AG09319 (cell line): ENCODE measurements at regions not wholly inside any gene's neighbourhood (a gene's known extent, or its start where the extent isn't known, plus 50 kb on each side); places are given as distances from the start of the nearest gene placed in this dataset.

Experiments
- DNase-seq: peaks from one replicate; pipeline ENCODE4 v3.0.0-alpha.2; 2010; ENCODE audit warnings: low read depth; ENCODE audit errors: extremely low read depth
- TF ChIP-seq, protein P1 (sequence below): IDR thresholded peaks from 2 replicates; pipeline ENCODE4 v1.5.1; 2011; ENCODE audit warnings: low read depth, mild to moderate bottlenecking, inconsistent platforms, low read length, moderate library complexity

DNA sequence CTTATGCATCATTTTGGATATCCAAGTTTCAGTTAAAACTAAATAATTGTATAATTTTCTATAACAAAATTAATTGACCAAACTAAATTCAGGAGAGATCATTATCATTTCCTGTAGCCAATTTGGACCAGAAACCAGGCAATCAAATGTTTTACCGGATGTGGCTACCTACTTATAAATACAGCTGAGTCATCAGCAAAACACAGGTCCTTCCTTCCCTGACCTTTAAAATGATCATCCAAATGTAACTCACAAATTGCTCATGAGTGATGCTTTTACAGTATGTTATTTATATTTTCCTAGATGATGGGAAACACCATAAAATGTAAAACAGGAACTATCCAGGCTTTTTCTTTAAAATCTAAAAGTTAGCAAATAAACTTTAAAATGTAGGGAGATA, 133.7 kb downstream of the CBLN2 start:
- no peak for DNase-seq

DNA sequence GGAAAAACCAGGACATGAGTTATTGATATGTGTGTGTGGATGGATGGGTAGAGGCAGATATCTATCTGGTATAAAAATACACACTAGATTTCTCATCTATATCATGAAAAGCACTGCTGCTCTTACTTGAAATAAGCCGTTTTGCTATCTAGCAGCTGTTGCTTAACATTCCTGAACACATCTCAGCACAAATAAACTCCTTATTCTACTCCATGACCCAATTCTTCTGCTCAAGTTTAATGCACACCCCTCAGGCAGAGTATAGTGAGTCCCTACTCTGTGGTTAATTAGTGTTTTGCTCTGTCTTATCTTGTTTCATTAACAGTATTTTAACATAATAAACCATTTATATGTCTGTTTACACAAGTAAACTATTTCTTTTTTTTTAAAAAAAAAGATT, 134.2 kb downstream of the CBLN2 start:
- TF ChIP-seq, protein P1, sequence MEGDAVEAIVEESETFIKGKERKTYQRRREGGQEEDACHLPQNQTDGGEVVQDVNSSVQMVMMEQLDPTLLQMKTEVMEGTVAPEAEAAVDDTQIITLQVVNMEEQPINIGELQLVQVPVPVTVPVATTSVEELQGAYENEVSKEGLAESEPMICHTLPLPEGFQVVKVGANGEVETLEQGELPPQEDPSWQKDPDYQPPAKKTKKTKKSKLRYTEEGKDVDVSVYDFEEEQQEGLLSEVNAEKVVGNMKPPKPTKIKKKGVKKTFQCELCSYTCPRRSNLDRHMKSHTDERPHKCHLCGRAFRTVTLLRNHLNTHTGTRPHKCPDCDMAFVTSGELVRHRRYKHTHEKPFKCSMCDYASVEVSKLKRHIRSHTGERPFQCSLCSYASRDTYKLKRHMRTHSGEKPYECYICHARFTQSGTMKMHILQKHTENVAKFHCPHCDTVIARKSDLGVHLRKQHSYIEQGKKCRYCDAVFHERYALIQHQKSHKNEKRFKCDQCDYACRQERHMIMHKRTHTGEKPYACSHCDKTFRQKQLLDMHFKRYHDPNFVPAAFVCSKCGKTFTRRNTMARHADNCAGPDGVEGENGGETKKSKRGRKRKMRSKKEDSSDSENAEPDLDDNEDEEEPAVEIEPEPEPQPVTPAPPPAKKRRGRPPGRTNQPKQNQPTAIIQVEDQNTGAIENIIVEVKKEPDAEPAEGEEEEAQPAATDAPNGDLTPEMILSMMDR = no peak
- no peak for DNase-seq

More for the DNA sequence above, 133.7 kb downstream of the CBLN2 start:
- TF ChIP-seq, protein P1 = no peak

DNA sequence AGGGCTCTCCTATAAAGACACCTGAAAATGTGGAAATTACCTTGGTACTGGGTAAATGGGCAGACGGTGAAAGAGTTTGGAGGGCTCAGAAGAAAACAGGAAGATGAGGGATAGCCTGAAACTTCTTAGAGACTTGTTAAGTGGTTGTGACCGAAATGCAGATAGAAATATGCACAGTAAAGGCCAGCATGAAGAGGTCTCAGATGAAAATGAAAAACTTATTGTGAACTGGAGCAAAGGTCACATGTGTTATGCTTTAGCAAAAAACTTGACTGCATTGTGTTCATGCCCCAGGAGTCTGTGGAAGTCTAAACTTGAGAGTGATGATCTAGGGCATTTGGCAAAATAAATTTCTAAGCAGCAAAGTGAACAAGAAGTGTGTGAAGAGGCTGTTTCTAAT, 137.1 kb downstream of the CBLN2 start:
- TF ChIP-seq, protein P1 = no peak
- DNase-seq = no peak

DNA sequence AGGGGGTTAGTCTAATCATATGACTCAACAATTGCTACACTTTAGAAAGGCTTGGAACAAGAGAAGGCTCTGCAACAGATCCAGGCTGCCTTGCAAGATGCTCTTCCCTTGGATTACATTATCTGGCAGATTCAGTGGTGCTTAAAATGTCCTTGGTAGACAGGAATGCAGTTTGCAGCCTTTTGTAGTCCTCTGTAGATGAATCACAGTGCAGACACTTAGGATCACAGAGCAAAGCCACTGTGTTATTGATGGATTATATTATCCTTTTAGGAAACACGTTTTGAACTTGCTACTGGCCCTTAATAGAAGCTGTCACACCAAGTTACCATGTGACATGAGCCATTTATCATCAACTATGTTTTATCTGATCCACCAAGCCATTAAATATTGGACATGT, 152.2 kb downstream of the CBLN2 start:
- DNase-seq = no peak

DNA sequence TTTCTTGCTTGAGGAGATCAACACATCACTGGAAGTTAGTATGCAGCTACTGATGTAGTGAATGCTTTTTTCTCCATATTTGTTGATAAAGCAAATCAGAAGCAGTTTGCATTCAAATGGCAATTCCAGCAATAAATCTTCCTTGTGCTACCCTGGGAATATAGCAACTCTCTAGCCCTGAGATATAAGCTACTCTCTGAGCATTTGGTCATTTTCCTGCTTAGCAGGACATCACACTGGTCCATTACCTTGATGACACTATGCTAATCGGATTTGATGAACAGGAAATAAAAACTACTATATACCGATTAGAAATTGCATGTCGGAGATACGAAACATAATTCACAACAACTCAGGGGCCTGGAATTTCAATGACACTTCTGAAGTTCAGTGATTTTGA, 152.7 kb downstream of the CBLN2 start:
- DNase-seq = no peak
- TF ChIP-seq, protein P1 = no peak

More for the DNA sequence above, 152.2 kb downstream of the CBLN2 start:
- TF ChIP-seq, protein P1 = no peak

DNA sequence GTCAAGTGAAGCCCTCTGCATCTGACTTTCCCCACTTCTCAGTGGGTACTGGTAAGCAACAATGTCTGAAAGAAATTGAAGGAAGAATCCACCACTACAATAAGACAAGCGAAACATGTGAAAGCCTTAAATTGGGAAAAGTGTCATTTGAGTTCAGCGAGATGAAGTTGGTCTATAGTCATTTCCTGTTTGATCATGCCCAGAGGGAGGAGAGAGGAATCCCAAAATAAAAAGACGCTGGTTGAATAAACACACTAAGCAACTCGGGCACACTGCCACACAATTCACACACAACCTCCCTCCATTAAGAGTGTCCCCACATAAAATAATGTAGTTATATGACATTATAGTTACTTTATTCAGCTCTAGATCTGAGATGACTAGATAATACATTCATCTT, 166.1 kb downstream of the CBLN2 start:
- TF ChIP-seq, protein P1 = no peak
- no peak for DNase-seq

DNA sequence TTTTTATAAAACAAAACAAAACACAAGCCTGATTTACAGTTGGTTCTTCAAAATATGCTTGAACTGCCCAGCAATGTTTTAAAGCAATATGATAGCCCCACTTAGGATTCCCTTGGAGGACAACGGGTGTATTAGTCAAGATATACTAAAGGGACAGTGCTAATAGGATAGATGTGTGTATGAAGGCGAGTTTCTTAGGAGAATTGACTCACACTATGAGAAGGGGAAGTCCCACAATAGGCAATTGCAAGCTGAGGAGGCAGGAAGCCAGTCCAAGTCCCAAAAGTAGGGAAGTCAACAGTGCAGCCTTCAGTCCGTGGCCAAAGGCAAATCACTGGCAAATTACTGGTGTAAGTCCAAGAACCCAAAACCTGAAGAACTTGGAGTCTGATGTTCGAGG, 167.9 kb downstream of the CBLN2 start:
- DNase-seq = no peak

More for the DNA sequence above, 167.9 kb downstream of the CBLN2 start:
- TF ChIP-seq, protein P1 = no peak
